HepG2 (cell line): ENCODE measurements at regions not wholly inside any gene's neighbourhood (a gene's known extent, or its start where the extent isn't known, plus 50 kb on each side); places are given as distances from the start of the nearest gene placed in this dataset.

Source experiments
- ARID3A ChIP-seq: IDR thresholded peaks from 2 replicates; pipeline ENCODE4 v1.6.1; 2012; ENCODE audit warnings: low read depth, low read length, improper control_type of control experiment
- ARID4A ChIP-seq: sonication (generic); formaldehyde crosslinking; IDR thresholded peaks from 2 replicates; pipeline ENCODE4 v1.5.0; 2020; ENCODE audit warnings: mild to moderate bottlenecking, missing genetic modification reagents, borderline replicate concordance
- CAMTA2 ChIP-seq: sonication (generic); formaldehyde crosslinking; IDR thresholded peaks from 2 replicates; pipeline ENCODE4 v1.4.0; 2020; ENCODE audit warnings: mild to moderate bottlenecking, missing genetic modification reagents, borderline replicate concordance
- CCDC6 ChIP-seq: sonication (generic); formaldehyde crosslinking; IDR thresholded peaks from 2 replicates; pipeline ENCODE4 v1.8.1; 2022; ENCODE audit warnings: mild to moderate bottlenecking, missing genetic modification reagents, moderate library complexity
- CSRNP1 ChIP-seq: sonication (generic); formaldehyde crosslinking; IDR thresholded peaks from 2 replicates; pipeline ENCODE4 v1.8.1; 2023; ENCODE audit warnings: mild to moderate bottlenecking, missing genetic modification reagents
- JDP2 ChIP-seq: sonication (generic); formaldehyde crosslinking; IDR thresholded peaks from 2 replicates; pipeline ENCODE4 v1.8.1; 2022; ENCODE audit warnings: missing genetic modification reagents, borderline replicate concordance
- MEIS2 ChIP-seq: sonication (generic); formaldehyde crosslinking; IDR thresholded peaks from 2 replicates; pipeline ENCODE4 v1.9.0; 2021; ENCODE audit warnings: mild to moderate bottlenecking, missing genetic modification reagents
- SMC3 ChIP-seq: IDR thresholded peaks from 2 replicates; pipeline ENCODE4 v1.6.1; 2011; ENCODE audit warnings: low read length, improper control_type of control experiment
- TEAD3 ChIP-seq: optimal IDR thresholded peaks from 2 replicates; pipeline ENCODE3; 2016; ENCODE audit warnings: borderline replicate concordance
- ZNF761 ChIP-seq: sonication (generic); formaldehyde crosslinking; conservative IDR thresholded peaks from 2 replicates; pipeline ENCODE4 v1.4.0; 2020; ENCODE audit warnings: mild to moderate bottlenecking, missing genetic modification reagents
- ZSCAN21 ChIP-seq: sonication (generic); formaldehyde crosslinking; IDR thresholded peaks from 2 replicates; pipeline ENCODE4 v1.8.0; 2022; ENCODE audit warnings: mild to moderate bottlenecking, missing genetic modification reagents, moderate library complexity, borderline replicate concordance

- TF ChIP-seq CSRNP1 (CRISPR knock-in tag) (no peak), SMC3 (peak; percentile 81), ARID3A (no peak), ZNF761 (CRISPR knock-in tag) (no peak), CAMTA2 (CRISPR knock-in tag) (no peak), JDP2 (CRISPR knock-in tag) (no peak), ARID4A (CRISPR knock-in tag) (no peak), TEAD3 (peak; percentile 10), ZSCAN21 (no peak), CCDC6 (CRISPR knock-in tag) (no peak), MEIS2 (CRISPR knock-in tag) (no peak)
Observed at GRCh38 chr4:154982187-154983047, 201.3 kb downstream of the RBM46 start (continued).
